HG03159 (cell line): ENCODE measurements at regions not wholly inside any gene's neighbourhood (a gene's known extent, or its start where the extent isn't known, plus 50 kb on each side); places are given as distances from the start of the nearest gene placed in this dataset.
"Not testable (repeated sequence)": the region's sequence is repeated elsewhere in the genome, so short reads cannot be mapped to it uniquely, and the experiment has no call there.

ENCODE experiments used
- ATAC-seq: cut with Tn5 transposase; IDR thresholded peaks from one replicate; pipeline ENCODE4 v1.9.1; 2021; ENCODE audit warnings: mild to moderate bottlenecking, moderate library complexity; ENCODE audit not compliant: unreplicated experiment

DNA sequence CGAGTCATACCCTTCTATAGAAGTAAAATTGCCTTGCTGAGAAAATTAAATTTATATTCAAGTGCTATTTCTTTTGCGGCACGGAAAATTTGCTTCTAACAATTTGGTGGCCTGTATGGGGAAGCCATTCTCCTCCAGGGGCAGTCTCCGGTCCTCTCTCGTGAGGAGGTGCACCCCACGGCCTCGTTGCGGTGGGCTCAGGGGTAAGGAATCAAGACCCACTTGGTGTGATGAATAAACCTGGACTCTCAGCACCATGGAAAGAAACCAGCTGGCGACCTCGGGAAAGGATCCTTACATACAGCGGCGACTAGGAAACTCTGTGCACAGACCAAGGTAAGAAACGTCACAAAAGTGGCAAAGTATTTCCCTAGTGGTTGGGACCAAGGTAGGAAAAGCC lies 252.9 kb downstream of the DPY19L2 start:
- no peak for ATAC-seq

DNA sequence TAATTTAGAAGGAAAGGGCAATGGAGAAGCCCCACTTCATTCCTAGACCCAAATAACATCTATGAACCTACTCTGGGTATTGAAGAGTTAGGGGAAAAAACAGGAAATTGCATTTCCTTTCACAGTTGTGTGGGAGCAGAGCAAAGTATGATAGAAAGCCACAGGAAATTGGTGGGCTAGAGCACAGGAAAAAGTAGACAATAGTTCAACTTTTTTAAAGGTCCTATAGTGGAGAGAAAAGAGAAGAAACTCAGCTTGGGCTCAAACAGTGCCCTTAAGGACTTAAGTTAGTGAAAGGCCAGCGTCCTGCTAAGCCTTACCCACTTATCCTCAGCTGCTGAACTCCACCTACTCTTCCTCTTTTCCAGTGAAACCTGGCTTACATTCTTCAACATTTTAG lies 258.1 kb downstream of the DPY19L2 start:
- no peak for ATAC-seq

DNA sequence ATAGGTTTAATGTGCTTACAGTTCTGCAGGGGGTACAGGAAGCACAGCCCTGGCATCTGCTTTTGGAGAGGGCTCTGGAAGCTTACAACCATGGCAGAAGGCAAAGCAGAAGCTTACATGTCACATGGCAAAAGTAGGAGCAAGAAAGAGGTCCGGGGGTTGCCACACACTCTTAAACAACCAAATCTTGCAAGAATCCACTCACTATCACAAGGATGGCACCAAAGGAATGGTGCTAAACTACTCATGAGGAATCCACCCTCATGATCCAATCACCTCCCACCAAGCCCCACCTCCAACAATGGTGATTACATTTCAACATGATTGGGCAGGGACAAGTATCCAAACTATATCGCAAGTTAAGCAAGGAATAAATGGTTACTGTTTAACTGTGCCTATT lies 255.8 kb upstream of the AVPR1A start:
- ATAC-seq: no peak

DNA sequence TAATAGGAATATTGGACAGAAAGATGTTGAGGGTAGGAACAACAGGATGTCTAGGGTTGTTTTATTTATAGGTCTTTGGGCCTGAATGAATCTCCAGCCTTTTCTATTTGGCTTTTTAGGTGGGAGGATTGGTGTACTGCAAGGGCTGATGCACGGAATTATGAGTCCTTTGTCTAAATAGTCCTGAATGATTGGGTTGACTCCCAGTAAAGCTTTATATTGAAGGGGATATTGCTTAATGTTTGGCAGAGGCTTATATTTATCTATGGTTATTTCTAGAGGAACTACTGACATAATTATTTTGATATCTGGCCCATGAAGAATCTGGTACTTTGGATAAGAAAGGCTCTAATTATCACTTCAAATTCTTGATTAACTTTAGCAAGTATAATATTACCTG lies 253.6 kb upstream of the AVPR1A start:
- no peak for ATAC-seq

- no peak for ATAC-seq
Measured at GRCh38 chr12:63403256-63403655, 252.3 kb upstream of the AVPR1A start.

GRCh38 chr12:63400718-63401117 lies 249.7 kb upstream of the AVPR1A start:
- ATAC-seq: no peak

DNA sequence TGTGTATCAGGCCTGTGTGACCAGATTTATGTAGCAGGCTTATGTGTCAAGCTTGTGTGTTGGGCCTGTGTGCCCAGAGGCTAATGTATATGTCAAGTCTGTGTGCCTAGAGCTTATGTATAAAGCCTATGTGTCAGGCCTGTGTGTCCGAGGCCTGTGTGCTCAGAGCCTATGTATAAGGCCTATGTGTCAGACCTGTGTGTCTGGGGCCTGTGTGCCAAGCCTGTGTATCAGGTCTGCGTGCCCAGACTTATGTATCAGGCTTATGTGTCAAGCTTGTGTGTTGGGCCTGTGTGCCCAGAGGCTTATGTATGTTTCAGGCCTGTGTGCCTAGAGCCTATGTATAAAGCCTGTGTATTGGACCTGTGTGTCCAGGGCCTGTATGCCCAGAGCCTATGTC lies 249.3 kb upstream of the AVPR1A start:
- no peak for ATAC-seq

DNA sequence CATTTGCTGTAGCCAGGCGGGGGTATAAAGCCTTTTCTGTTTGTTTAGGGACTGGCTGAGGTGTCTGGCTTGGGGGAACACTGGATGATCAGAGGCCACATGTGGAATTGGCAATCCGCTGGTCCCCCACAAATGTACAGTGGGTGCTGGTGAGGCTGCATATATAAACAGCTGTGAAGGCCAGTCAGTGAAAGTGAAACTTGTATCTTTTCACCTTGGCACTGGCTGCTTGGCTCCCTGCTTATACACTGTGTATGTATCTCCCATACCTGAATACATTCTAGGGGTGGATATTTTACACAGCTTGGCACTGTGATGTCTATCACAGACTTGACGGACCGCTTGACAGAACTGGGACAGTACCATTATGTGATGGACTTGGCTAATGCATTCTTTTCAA lies 246.8 kb upstream of the AVPR1A start:
- no peak for ATAC-seq

DNA sequence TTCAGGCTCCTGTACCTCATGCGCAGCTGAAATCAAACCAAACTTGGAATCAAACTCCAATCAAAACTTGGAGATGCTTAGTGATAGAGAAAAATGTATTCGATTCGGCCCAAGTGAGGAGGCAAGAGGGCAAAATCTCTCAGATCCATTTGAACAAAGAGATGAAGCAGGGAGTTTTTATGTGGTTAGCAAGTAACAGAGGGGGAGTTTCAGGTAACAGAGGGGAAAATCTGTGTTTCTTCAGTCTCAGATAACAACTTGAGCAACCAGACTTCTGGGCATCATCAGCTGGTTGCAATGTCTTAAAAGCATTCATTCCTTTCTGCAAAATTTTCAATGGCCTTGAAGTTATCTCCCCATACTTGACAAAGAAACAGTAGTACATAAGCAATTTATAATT lies 245.1 kb upstream of the AVPR1A start:
- no peak for ATAC-seq

DNA sequence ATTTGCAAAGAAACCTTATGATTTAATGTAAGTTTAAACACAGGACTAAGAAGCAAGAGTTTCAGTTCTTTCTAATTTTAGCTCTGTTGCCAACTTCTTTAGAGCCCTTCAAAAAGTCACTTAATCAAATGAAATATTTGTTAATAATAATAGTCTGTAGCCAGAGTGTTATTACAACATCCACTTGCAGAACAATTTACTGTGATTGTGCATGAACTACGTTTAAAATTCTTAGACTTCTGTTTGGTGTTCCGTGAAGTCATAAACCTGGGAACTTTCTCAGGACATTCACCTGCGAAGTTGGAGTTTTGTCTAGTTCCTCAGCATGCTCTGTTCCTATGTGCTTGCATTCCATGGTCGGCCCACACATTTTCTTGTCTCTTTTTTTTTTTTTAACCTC lies 244.0 kb upstream of the AVPR1A start:
- no peak for ATAC-seq

GRCh38 chr12:63394349-63394748 lies 243.3 kb upstream of the AVPR1A start:
- ATAC-seq: no peak

- no peak for ATAC-seq
Measured at GRCh38 chr12:63389211-63389610, 238.2 kb upstream of the AVPR1A start.

DNA sequence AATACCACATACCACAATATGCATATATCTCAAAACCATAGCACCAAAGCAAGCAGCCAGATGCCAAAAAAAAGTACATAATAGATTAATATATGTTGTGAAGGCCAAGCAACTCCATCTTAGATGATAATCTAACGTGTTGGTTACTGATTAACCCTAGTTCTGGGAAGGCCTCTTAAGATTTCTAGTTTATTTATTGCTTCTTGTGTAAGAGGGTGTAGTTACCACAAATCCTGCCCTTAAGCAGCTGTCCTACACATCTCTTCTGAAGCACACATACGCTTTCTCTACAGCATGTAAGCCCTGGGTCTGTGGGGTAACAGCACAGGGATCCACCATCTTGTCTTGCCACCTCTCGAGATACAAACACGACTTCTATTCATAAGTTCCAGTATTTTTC lies 236.8 kb upstream of the AVPR1A start:
- no peak for ATAC-seq

DNA sequence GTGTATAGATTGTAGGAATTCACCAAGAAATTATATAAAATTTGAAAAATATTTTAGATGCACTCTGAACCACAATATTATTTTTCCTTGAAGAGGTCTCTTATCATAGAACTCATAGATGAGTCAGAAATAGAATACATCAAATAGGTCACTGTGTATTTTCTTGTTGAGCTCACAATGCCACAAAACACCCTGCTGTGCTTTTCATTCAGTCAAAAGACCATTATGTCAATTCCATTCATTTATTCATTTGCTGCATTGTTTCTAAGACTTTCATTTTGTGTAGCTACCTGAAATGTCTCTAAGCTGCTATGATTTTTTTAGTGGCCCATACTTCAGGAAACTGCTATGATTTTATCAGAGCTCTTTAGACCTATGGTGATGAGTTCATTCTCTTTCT lies 231.9 kb upstream of the AVPR1A start:
- ATAC-seq: no peak

- no peak for ATAC-seq
Measured at GRCh38 chr12:63362791-63363190, 211.8 kb upstream of the AVPR1A start.

DNA sequence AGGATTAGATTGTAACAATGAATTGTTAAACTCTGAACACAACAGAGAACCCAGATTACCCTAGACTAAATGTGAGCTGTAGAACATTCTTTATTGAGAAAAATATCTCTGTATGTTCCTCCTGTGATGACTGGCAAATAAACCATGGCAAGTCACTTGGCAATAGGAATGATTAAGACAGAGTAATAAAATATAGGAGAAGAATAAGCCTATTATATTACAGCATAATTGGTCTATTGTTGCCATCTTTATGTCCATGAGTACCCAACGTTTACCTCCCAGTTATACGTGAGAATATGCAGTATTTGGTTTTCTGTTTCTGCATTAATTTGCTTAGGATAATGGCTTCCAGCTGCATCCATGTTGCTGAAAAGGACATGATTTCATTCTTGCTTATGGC lies 211.2 kb upstream of the AVPR1A start:
- no peak for ATAC-seq

GRCh38 chr12:63354969-63355368 lies 204.0 kb upstream of the AVPR1A start:
- ATAC-seq: no peak

GRCh38 chr12:63353559-63353958 lies 202.6 kb upstream of the AVPR1A start:
- no peak for ATAC-seq

DNA sequence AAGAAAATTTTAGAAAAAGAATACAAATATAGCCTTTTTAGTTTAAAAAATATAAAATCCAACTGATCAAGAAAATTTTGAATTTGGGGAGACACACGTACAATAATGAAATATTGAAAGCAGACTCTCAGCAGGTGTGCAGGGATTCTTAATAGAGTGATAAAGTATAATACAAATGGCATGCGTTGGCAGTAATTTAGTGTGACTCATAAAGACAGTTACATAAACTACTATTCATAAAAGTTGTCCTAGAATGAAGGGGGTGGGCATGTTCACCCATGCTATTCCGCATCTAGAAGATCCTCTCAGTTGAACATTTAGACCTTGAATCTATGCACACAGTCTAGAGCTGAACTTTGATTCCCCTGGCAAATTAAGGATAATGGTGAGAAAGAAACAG lies 200.4 kb upstream of the AVPR1A start:
- ATAC-seq: no peak

DNA sequence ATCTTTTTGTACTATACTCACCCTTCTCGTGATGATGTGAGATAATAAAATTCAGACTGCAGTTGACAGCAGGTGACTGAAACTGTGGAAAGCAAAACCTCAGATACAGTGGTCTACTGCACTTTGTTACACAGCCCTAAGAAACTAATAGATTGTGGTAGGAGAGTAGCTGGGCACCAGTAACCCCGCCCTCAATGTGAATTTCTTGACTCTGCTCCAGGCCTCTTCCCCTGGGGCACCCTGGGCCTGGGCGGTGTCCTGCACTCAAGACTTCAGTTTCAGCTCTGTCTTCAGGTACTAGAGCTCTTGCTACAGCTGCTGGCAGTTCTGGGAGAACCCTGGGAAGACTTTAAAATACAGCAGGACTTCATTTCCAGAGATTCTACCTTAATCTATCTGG lies 197.6 kb upstream of the AVPR1A start:
- no peak for ATAC-seq

GRCh38 chr12:63337158-63337557 lies 186.2 kb upstream of the AVPR1A start:
- ATAC-seq: not testable (repeated sequence)

- ATAC-seq: no peak
Measured at GRCh38 chr12:63326260-63326659, 175.3 kb upstream of the AVPR1A start.

GRCh38 chr12:63325757-63326156 lies 174.8 kb upstream of the AVPR1A start:
- no peak for ATAC-seq

DNA sequence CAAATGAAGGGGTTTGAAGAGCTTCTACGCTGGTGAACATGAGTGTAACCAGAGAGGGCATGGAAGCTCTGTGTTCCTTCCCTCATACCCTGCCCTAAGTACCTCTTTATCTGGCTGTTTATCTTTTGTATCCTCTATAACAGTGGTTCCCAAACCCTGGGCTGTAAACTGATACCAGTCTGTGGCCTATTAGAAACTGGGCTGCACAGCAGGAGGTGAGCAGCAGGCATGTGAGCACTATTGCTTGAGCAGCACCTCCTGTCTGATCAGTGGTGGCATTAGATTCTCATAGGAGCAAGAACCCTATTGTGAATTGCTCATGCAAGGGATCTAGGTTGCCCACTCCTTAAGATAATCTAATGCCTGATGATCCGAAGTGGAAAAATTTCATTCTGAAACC lies 172.9 kb upstream of the AVPR1A start:
- no peak for ATAC-seq
